Activated T-helper 17 cell treated with anti-CD3 and anti-CD28 coated beads, Interleukin-2, amount 50 U/mL, for 72 hours (primary cell): ENCODE measurements at regions not wholly inside any gene's neighbourhood (a gene's known extent, or its start where the extent isn't known, plus 50 kb on each side); places are given as distances from the start of the nearest gene placed in this dataset.
"Not testable (repeated sequence)": the region's sequence is repeated elsewhere in the genome, so short reads cannot be mapped to it uniquely, and the experiment has no call there.

Experiments used
- ATAC-seq: fragments of 150-1000 bp; cut with Tn5 transposase; replicated peaks from 2 replicates; pipeline ENCODE4 v1.10.0; 2021; ENCODE audit warnings: mild to moderate bottlenecking, moderate library complexity
- H3K27ac Mint-ChIP-seq: one replicate; pipeline ENCODE4 v1.8.0; 2022; ENCODE audit warnings: mixed read lengths
- H3K27me3 Mint-ChIP-seq: one replicate; pipeline ENCODE4 v1.8.0; 2022; ENCODE audit warnings: mixed read lengths
- H3K36me3 Mint-ChIP-seq: one replicate; pipeline ENCODE4 v1.8.0; 2022; ENCODE audit warnings: low read depth, mild to moderate bottlenecking, mixed read lengths
- H3K4me1 Mint-ChIP-seq: one replicate; pipeline ENCODE4 v1.8.0; 2022; ENCODE audit warnings: mixed read lengths
- H3K4me3 Mint-ChIP-seq: one replicate; pipeline ENCODE4 v1.8.0; 2022; ENCODE audit warnings: mild to moderate bottlenecking, mixed read lengths
- H3K9me3 Mint-ChIP-seq: one replicate; pipeline ENCODE4 v1.8.0; 2022; ENCODE audit warnings: mixed read lengths

GRCh38 chr5:123997462-123998215 lies 485.7 kb downstream of the CSNK1G3 start:
- Mint-ChIP-seq H3K27ac (no peak overlapping the region), H3K4me3 (no peak overlapping the region), H3K27me3 (no peaks in the 10 kb centered on the region), H3K36me3 (no peaks in the 10 kb centered on the region), H3K9me3 (peaks cover 6% of the 10 kb centered on the region), H3K4me1 (no peaks in the 10 kb centered on the region)
- ATAC-seq, result no peak

GRCh38 chr5:123997064-123997461 lies 485.1 kb downstream of the CSNK1G3 start:
- Mint-ChIP-seq H3K27ac (no peak overlapping the region), H3K27me3 (no peaks in the 10 kb centered on the region), H3K4me1 (no peaks in the 10 kb centered on the region), H3K4me3 (no peak overlapping the region), H3K9me3 (peaks cover 6% of the 10 kb centered on the region), H3K36me3 (no peaks in the 10 kb centered on the region)
- ATAC-seq, result no peak

- no peaks in the 10 kb centered on the region for H3K36me3 Mint-ChIP-seq
- no peak overlapping the region for H3K4me3 Mint-ChIP-seq
- H3K9me3 Mint-ChIP-seq, result peaks cover 11% of the 10 kb centered on the region
- no peak for ATAC-seq
- H3K27ac Mint-ChIP-seq, result no peak overlapping the region
- H3K27me3 Mint-ChIP-seq, result no peaks in the 10 kb centered on the region
- H3K4me1 Mint-ChIP-seq, result no peaks in the 10 kb centered on the region
Measured at GRCh38 chr5:123992641-123993040, 480.7 kb downstream of the CSNK1G3 start.

- no peaks in the 10 kb centered on the region for H3K4me1 Mint-ChIP-seq
- H3K9me3 Mint-ChIP-seq, result peaks cover 22% of the 10 kb centered on the region
- ATAC-seq, result no peak
- H3K27me3 Mint-ChIP-seq, result no peaks in the 10 kb centered on the region
- H3K4me3 Mint-ChIP-seq, result no peak overlapping the region
- H3K27ac Mint-ChIP-seq, result no peak overlapping the region
- H3K36me3 Mint-ChIP-seq, result no peaks in the 10 kb centered on the region
Measured at GRCh38 chr5:123987956-123988355, 476.0 kb downstream of the CSNK1G3 start.

- Mint-ChIP-seq H3K4me3 (no peak overlapping the region), H3K27ac (no peak overlapping the region), H3K9me3 (peaks cover under 1% of the 10 kb centered on the region), H3K36me3 (no peaks in the 10 kb centered on the region), H3K4me1 (no peaks in the 10 kb centered on the region), H3K27me3 (no peaks in the 10 kb centered on the region)
- ATAC-seq, result no peak
Measured at GRCh38 chr5:123976379-123977033, 464.5 kb downstream of the CSNK1G3 start.

GRCh38 chr5:123975521-123975920 lies 463.5 kb downstream of the CSNK1G3 start:
- not testable (repeated sequence) for ATAC-seq, H3K4me3 Mint-ChIP-seq, H3K27ac Mint-ChIP-seq, H3K27me3 Mint-ChIP-seq, H3K36me3 Mint-ChIP-seq, H3K9me3 Mint-ChIP-seq, H3K4me1 Mint-ChIP-seq

GRCh38 chr5:123966781-123967180 lies 454.8 kb downstream of the CSNK1G3 start:
- H3K36me3 Mint-ChIP-seq, result no peaks in the 10 kb centered on the region
- no peak overlapping the region for H3K4me3 Mint-ChIP-seq
- no peaks in the 10 kb centered on the region for H3K4me1 Mint-ChIP-seq
- H3K9me3 Mint-ChIP-seq, result peaks cover 16% of the 10 kb centered on the region
- H3K27ac Mint-ChIP-seq, result no peak overlapping the region
- ATAC-seq, result no peak
- H3K27me3 Mint-ChIP-seq, result no peaks in the 10 kb centered on the region

GRCh38 chr5:123965626-123966025 lies 453.6 kb downstream of the CSNK1G3 start:
- Mint-ChIP-seq H3K36me3 (no peaks in the 10 kb centered on the region), H3K4me1 (no peaks in the 10 kb centered on the region), H3K27me3 (no peaks in the 10 kb centered on the region), H3K27ac (no peak overlapping the region), H3K9me3 (peaks cover 12% of the 10 kb centered on the region), H3K4me3 (no peak overlapping the region)
- ATAC-seq, result no peak

- H3K4me3 Mint-ChIP-seq, result no peak overlapping the region
- no peak overlapping the region for H3K27ac Mint-ChIP-seq
Measured at GRCh38 chr5:123964884-123965283, 452.9 kb downstream of the CSNK1G3 start.

GRCh38 chr5:123960526-123960925 lies 448.5 kb downstream of the CSNK1G3 start:
- no peaks in the 10 kb centered on the region for H3K4me1 Mint-ChIP-seq
- no peak for ATAC-seq
- H3K36me3 Mint-ChIP-seq, result no peaks in the 10 kb centered on the region
- H3K4me3 Mint-ChIP-seq, result no peak overlapping the region
- H3K27me3 Mint-ChIP-seq, result no peaks in the 10 kb centered on the region
- peaks cover 15% of the 10 kb centered on the region for H3K9me3 Mint-ChIP-seq
- no peak overlapping the region for H3K27ac Mint-ChIP-seq

More at GRCh38 chr5:123964884-123965283, 452.9 kb downstream of the CSNK1G3 start:
- peaks cover 12% of the 10 kb centered on the region for H3K9me3 Mint-ChIP-seq
- H3K36me3 Mint-ChIP-seq, result no peaks in the 10 kb centered on the region
- ATAC-seq, result no peak
- no peaks in the 10 kb centered on the region for H3K27me3 Mint-ChIP-seq
- no peaks in the 10 kb centered on the region for H3K4me1 Mint-ChIP-seq

- no peaks in the 10 kb centered on the region for H3K27me3 Mint-ChIP-seq
- H3K4me1 Mint-ChIP-seq, result no peaks in the 10 kb centered on the region
- no peak for ATAC-seq
- H3K4me3 Mint-ChIP-seq, result no peak overlapping the region
- no peak overlapping the region for H3K27ac Mint-ChIP-seq
- no peaks in the 10 kb centered on the region for H3K36me3 Mint-ChIP-seq
- peaks cover 18% of the 10 kb centered on the region for H3K9me3 Mint-ChIP-seq
Measured at GRCh38 chr5:123951582-123951977, 439.6 kb downstream of the CSNK1G3 start.

- peaks cover 19% of the 10 kb centered on the region for H3K9me3 Mint-ChIP-seq
- no peaks in the 10 kb centered on the region for H3K4me1 Mint-ChIP-seq
- H3K27me3 Mint-ChIP-seq, result no peaks in the 10 kb centered on the region
- no peaks in the 10 kb centered on the region for H3K36me3 Mint-ChIP-seq
- H3K4me3 Mint-ChIP-seq, result no peak overlapping the region
- ATAC-seq, result no peak
- H3K27ac Mint-ChIP-seq, result no peak overlapping the region
Measured at GRCh38 chr5:123950701-123951581, 439.0 kb downstream of the CSNK1G3 start.

GRCh38 chr5:123949807-123950340 lies 437.9 kb downstream of the CSNK1G3 start:
- peaks cover 16% of the 10 kb centered on the region for H3K9me3 Mint-ChIP-seq
- no peak for ATAC-seq
- no peak overlapping the region for H3K4me3 Mint-ChIP-seq
- H3K4me1 Mint-ChIP-seq, result no peaks in the 10 kb centered on the region
- H3K36me3 Mint-ChIP-seq, result no peaks in the 10 kb centered on the region
- H3K27ac Mint-ChIP-seq, result no peak overlapping the region
- H3K27me3 Mint-ChIP-seq, result no peaks in the 10 kb centered on the region

GRCh38 chr5:123949043-123949804 lies 437.2 kb downstream of the CSNK1G3 start:
- no peaks in the 10 kb centered on the region for H3K27me3 Mint-ChIP-seq
- peaks cover 16% of the 10 kb centered on the region for H3K9me3 Mint-ChIP-seq
- no peak overlapping the region for H3K27ac Mint-ChIP-seq
- ATAC-seq, result no peak
- H3K36me3 Mint-ChIP-seq, result no peaks in the 10 kb centered on the region
- H3K4me3 Mint-ChIP-seq, result no peak overlapping the region
- no peaks in the 10 kb centered on the region for H3K4me1 Mint-ChIP-seq
